ENCODE measurements at regions not wholly inside any gene's neighbourhood (a gene's known extent, or its start where the extent isn't known, plus 50 kb on each side); places are given as distances from the start of the nearest gene placed in this dataset.

GRCh38 chr12:91630596-91631293 lies 448.1 kb upstream of the DCN start:
- DNase-seq (ENCODE audit: low read depth), result no peak
- H3K4me3 ChIP-seq (ENCODE audit: low read depth, low read length), result no peak overlapping the region

- H3K4me3 ChIP-seq (ENCODE audit: low read depth, low read length), result no peak overlapping the region
- no peak for DNase-seq (ENCODE audit: low read depth)
Measured at GRCh38 chr12:91630083-91630482, 447.5 kb upstream of the DCN start.

GRCh38 chr12:91629440-91629839 lies 446.8 kb upstream of the DCN start:
- no peak overlapping the region for H3K4me3 ChIP-seq (ENCODE audit: low read depth, low read length)
- no peak for DNase-seq (ENCODE audit: low read depth)

GRCh38 chr12:91628656-91629055 lies 446.0 kb upstream of the DCN start:
- no peak overlapping the region for H3K4me3 ChIP-seq (ENCODE audit: low read depth, low read length)
- DNase-seq (ENCODE audit: low read depth), result no peak

- no peak for DNase-seq (ENCODE audit: low read depth)
- no peak overlapping the region for H3K4me3 ChIP-seq (ENCODE audit: low read depth, low read length)
Measured at GRCh38 chr12:91627225-91627624, 444.6 kb upstream of the DCN start.

GRCh38 chr12:91622981-91623380 lies 440.4 kb upstream of the DCN start:
- no peak overlapping the region for H3K4me3 ChIP-seq (ENCODE audit: low read depth, low read length)
- no peak for DNase-seq (ENCODE audit: low read depth)

- DNase-seq (ENCODE audit: low read depth), result no peak
- no peak overlapping the region for H3K4me3 ChIP-seq (ENCODE audit: low read depth, low read length)
Measured at GRCh38 chr12:91622037-91622436, 439.4 kb upstream of the DCN start.

GRCh38 chr12:91620992-91621391 lies 438.4 kb upstream of the DCN start:
- DNase-seq (ENCODE audit: low read depth), result no peak
- H3K4me3 ChIP-seq (ENCODE audit: low read depth, low read length), result no peak overlapping the region

- DNase-seq (ENCODE audit: low read depth), result no peak
- no peak overlapping the region for H3K4me3 ChIP-seq (ENCODE audit: low read depth, low read length)
Measured at GRCh38 chr12:91620422-91620821, 437.8 kb upstream of the DCN start.

GRCh38 chr12:91618281-91618680 lies 435.7 kb upstream of the DCN start:
- DNase-seq (ENCODE audit: low read depth), result no peak

GRCh38 chr12:91617818-91618217 lies 435.2 kb upstream of the DCN start:
- H3K4me3 ChIP-seq (ENCODE audit: low read depth, low read length), result no peak overlapping the region
- no peak for DNase-seq (ENCODE audit: low read depth)

More at GRCh38 chr12:91618281-91618680, 435.7 kb upstream of the DCN start:
- no peak overlapping the region for H3K4me3 ChIP-seq (ENCODE audit: low read depth, low read length)

GRCh38 chr12:91616416-91616815 lies 433.8 kb upstream of the DCN start:
- no peak for DNase-seq (ENCODE audit: low read depth)
- H3K4me3 ChIP-seq (ENCODE audit: low read depth, low read length), result no peak overlapping the region

GRCh38 chr12:91613223-91613779 lies 430.7 kb upstream of the DCN start:
- H3K4me3 ChIP-seq (ENCODE audit: low read depth, low read length), result no peak overlapping the region
- DNase-seq (ENCODE audit: low read depth), result no peak

- DNase-seq (ENCODE audit: low read depth), result no peak
Measured at GRCh38 chr12:91610561-91610960, 427.9 kb upstream of the DCN start.

GRCh38 chr12:91609283-91609682 lies 426.7 kb upstream of the DCN start:
- no peak for DNase-seq (ENCODE audit: low read depth)
- no peak overlapping the region for H3K4me3 ChIP-seq (ENCODE audit: low read depth, low read length)

More at GRCh38 chr12:91610561-91610960, 427.9 kb upstream of the DCN start:
- no peak overlapping the region for H3K4me3 ChIP-seq (ENCODE audit: low read depth, low read length)

GRCh38 chr12:91608542-91608941 lies 425.9 kb upstream of the DCN start:
- no peak overlapping the region for H3K4me3 ChIP-seq (ENCODE audit: low read depth, low read length)
- no peak for DNase-seq (ENCODE audit: low read depth)

GRCh38 chr12:91606662-91607377 lies 424.2 kb upstream of the DCN start:
- no peak overlapping the region for H3K4me3 ChIP-seq (ENCODE audit: low read depth, low read length)
- no peak for DNase-seq (ENCODE audit: low read depth)

- no peak overlapping the region for H3K4me3 ChIP-seq (ENCODE audit: low read depth, low read length)
- no peak for DNase-seq (ENCODE audit: low read depth)
Measured at GRCh38 chr12:91604897-91605296, 422.3 kb upstream of the DCN start.

- H3K4me3 ChIP-seq (ENCODE audit: low read depth, low read length), result no peak overlapping the region
- no peak for DNase-seq (ENCODE audit: low read depth)
Measured at GRCh38 chr12:91603060-91603459, 420.4 kb upstream of the DCN start.

- DNase-seq (ENCODE audit: low read depth), result no peak
- no peak overlapping the region for H3K4me3 ChIP-seq (ENCODE audit: low read depth, low read length)
Measured at GRCh38 chr12:91601054-91601453, 418.4 kb upstream of the DCN start.

- DNase-seq (ENCODE audit: low read depth), result no peak
- H3K4me3 ChIP-seq (ENCODE audit: low read depth, low read length), result no peak overlapping the region
Measured at GRCh38 chr12:91594715-91595114, 412.1 kb upstream of the DCN start.
